ENCODE measurements at regions not wholly inside any gene's neighbourhood (a gene's known extent, or its start where the extent isn't known, plus 50 kb on each side); places are given as distances from the start of the nearest gene placed in this dataset.

- intact Hi-C loops (cut with micrococcal nuclease) (no loop called here), dilution Hi-C loops (cut with MboI; ENCODE audit: extremely low pct_ligation_motif_present, low sequenced_read_pairs) (no loop called here)
- DNase-seq (ENCODE audit: low read depth, low spot score) (no peak), FAIRE-seq (no peak)
- Histone ChIP-seq H3K79me2 (ENCODE audit: control insufficient read depth, insufficient read depth, low read length) (no peaks in the 10 kb centered on the region), H3K36me3 (ENCODE audit: control insufficient read depth in 2 of 2, extremely low read depth in 1 of 2, insufficient read depth in 2 of 2, low read length in 2 of 2) (no peaks in the 10 kb centered on the region), H3K9me1 (replicated peaks; ENCODE audit: control insufficient read depth, extremely low read depth, insufficient read depth, low read length) (no peaks in the 10 kb centered on the region), H3K9me3 (replicated peaks; ENCODE audit: control insufficient read depth, insufficient read depth, low read length) (peaks cover 3% of the 10 kb centered on the region), H3K9ac (replicated peaks; ENCODE audit: extremely low read depth, insufficient read depth, low read length) (no peak overlapping the region), H2AFZ (ENCODE audit: low read depth, low read length) (no peak overlapping the region), H3K27ac (ENCODE audit: insufficient read depth, low read depth, low read length) (no peak overlapping the region), H3K4me2 (ENCODE audit: insufficient read depth, low read length) (no peak overlapping the region), H4K20me1 (replicated peaks; ENCODE audit: control insufficient read depth, extremely low read depth, insufficient read depth, low read length) (no peaks in the 10 kb centered on the region), H3K4me1 (ENCODE audit: control insufficient read depth, extremely low read depth, insufficient read depth, low read length) (no peaks in the 10 kb centered on the region), H3K27me3 (ENCODE audit: control insufficient read depth in 2 of 2, insufficient read depth in 2 of 2, low read length in 2 of 2) (no peaks in the 10 kb centered on the region), H3K4me3 (replicated peaks in 1 of 3; ENCODE audit: insufficient read depth in 1 of 3, low read depth in 1 of 3, low read length in 3 of 3) (no peak overlapping the region)
- POLR2A ChIA-PET, result no interaction called here
- CTCF ChIA-PET, result no interaction called here
- no peak for TF ChIP-seq EZH2 (IDR thresholded peaks at IDR 0.05; ENCODE audit: borderline replicate concordance, low read depth, low read length, severe bottlenecking)
- TF ChIP-seq POLR2A (IDR thresholded peaks at IDR 0.05; ENCODE audit: low read depth, low read length), result no peak
- no TSS peak for BruUV-seq (replicated peaks)
Measured at GRCh38 chr5:2663489-2663888, 88.0 kb downstream of the IRX2 start.

- CTCF ChIA-PET, result no interaction called here
- no peaks in the 10 kb centered on the region for H3K9me3 ChIP-seq (replicated peaks; ENCODE audit: control insufficient read depth, insufficient read depth, low read length)
- H3K36me3 ChIP-seq (ENCODE audit: control insufficient read depth in 2 of 2, extremely low read depth in 1 of 2, insufficient read depth in 2 of 2, low read length in 2 of 2), result no peaks in the 10 kb centered on the region
- H3K79me2 ChIP-seq (ENCODE audit: control insufficient read depth, insufficient read depth, low read length), result no peaks in the 10 kb centered on the region
- no peak for DNase-seq (ENCODE audit: low read depth, low spot score)
- H3K27me3 ChIP-seq (ENCODE audit: control insufficient read depth in 2 of 2, insufficient read depth in 2 of 2, low read length in 2 of 2), result no peaks in the 10 kb centered on the region
- no peaks in the 10 kb centered on the region for H3K4me1 ChIP-seq (ENCODE audit: control insufficient read depth, extremely low read depth, insufficient read depth, low read length)
- FAIRE-seq, result no peak
- BruUV-seq (replicated peaks), result no TSS peak
- H3K27ac ChIP-seq (ENCODE audit: insufficient read depth, low read depth, low read length), result no peak overlapping the region
- intact Hi-C loops (cut with micrococcal nuclease) (no loop called here), dilution Hi-C loops (cut with MboI; ENCODE audit: extremely low pct_ligation_motif_present, low sequenced_read_pairs) (no loop called here)
- no peaks in the 10 kb centered on the region for H3K9me1 ChIP-seq (replicated peaks; ENCODE audit: control insufficient read depth, extremely low read depth, insufficient read depth, low read length)
- TF ChIP-seq GATA2 (IDR thresholded peaks at IDR 0.05; ENCODE audit: insufficient read depth, insufficient read length, low read depth, low read length) (no peak), MAX (IDR thresholded peaks at IDR 0.05; ENCODE audit: insufficient read depth, insufficient read length) (no peak), MYC (IDR thresholded peaks at IDR 0.05; ENCODE audit: low read depth, low read length) (no peak), POLR2A (IDR thresholded peaks at IDR 0.05; ENCODE audit: low read depth, low read length) (no peak), FOS (IDR thresholded peaks at IDR 0.05; ENCODE audit: borderline replicate concordance, insufficient read depth, low read length) (no peak), EZH2 (IDR thresholded peaks at IDR 0.05; ENCODE audit: borderline replicate concordance, low read depth, low read length, severe bottlenecking) (no peak), JUN (IDR thresholded peaks at IDR 0.05; ENCODE audit: borderline replicate concordance, insufficient read depth, insufficient read length, low read depth) (no peak), POLR2AphosphoS5 (IDR thresholded peaks at IDR 0.05; ENCODE audit: insufficient read depth, low read depth, low read length) (no peak)
- TF ChIP-seq, protein P1, sequence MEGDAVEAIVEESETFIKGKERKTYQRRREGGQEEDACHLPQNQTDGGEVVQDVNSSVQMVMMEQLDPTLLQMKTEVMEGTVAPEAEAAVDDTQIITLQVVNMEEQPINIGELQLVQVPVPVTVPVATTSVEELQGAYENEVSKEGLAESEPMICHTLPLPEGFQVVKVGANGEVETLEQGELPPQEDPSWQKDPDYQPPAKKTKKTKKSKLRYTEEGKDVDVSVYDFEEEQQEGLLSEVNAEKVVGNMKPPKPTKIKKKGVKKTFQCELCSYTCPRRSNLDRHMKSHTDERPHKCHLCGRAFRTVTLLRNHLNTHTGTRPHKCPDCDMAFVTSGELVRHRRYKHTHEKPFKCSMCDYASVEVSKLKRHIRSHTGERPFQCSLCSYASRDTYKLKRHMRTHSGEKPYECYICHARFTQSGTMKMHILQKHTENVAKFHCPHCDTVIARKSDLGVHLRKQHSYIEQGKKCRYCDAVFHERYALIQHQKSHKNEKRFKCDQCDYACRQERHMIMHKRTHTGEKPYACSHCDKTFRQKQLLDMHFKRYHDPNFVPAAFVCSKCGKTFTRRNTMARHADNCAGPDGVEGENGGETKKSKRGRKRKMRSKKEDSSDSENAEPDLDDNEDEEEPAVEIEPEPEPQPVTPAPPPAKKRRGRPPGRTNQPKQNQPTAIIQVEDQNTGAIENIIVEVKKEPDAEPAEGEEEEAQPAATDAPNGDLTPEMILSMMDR (IDR thresholded peaks at IDR 0.05; ENCODE audit: extremely low read depth in 1 of 2, insufficient read depth in 1 of 2, low read depth in 1 of 2, low read length in 2 of 2), result no peak
- no peak overlapping the region for H3K4me3 ChIP-seq (replicated peaks in 1 of 3; ENCODE audit: insufficient read depth in 1 of 3, low read depth in 1 of 3, low read length in 3 of 3)
- H3K9ac ChIP-seq (replicated peaks; ENCODE audit: extremely low read depth, insufficient read depth, low read length), result no peak overlapping the region
- POLR2A ChIA-PET, result no interaction called here
- H3K4me2 ChIP-seq (ENCODE audit: insufficient read depth, low read length), result no peak overlapping the region
- H4K20me1 ChIP-seq (replicated peaks; ENCODE audit: control insufficient read depth, extremely low read depth, insufficient read depth, low read length), result no peaks in the 10 kb centered on the region
- H2AFZ ChIP-seq (ENCODE audit: low read depth, low read length), result no peak overlapping the region
Measured at GRCh38 chr5:2660315-2660714, 91.2 kb downstream of the IRX2 start.

Data from endothelial cell of umbilical vein (primary cell).